NCI-H2196 (cell line): ENCODE measurements at regions not wholly inside any gene's neighbourhood (a gene's known extent, or its start where the extent isn't known, plus 50 kb on each side); places are given as distances from the start of the nearest gene placed in this dataset.

Source experiments
- DNase-seq: peaks from one replicate; lab custom pipeline; 2025; ENCODE audit not compliant: unreplicated experiment; lab: John Stamatoyannopoulos, UW

- no peak for DNase-seq
Measured at GRCh38 chr14:97539884-97540283, 742.7 kb downstream of the VRK1 start.

GRCh38 chr14:97543221-97543620, 746.0 kb downstream of the VRK1 start:
- no peak for DNase-seq

GRCh38 chr14:97543816-97544215, 746.6 kb downstream of the VRK1 start:
- DNase-seq, result no peak

GRCh38 chr14:97544571-97544970, 747.4 kb downstream of the VRK1 start:
- DNase-seq, result no peak

- no peak for DNase-seq
Measured at GRCh38 chr14:97546491-97547230, 749.5 kb downstream of the VRK1 start.

- no peak for DNase-seq
Measured at GRCh38 chr14:97550463-97550862, 753.3 kb downstream of the VRK1 start.

GRCh38 chr14:97554597-97554996, 757.4 kb downstream of the VRK1 start:
- no peak for DNase-seq

- no peak for DNase-seq
Measured at GRCh38 chr14:97564334-97564733, 767.2 kb downstream of the VRK1 start.

GRCh38 chr14:97571201-97571600, 774.0 kb downstream of the VRK1 start:
- DNase-seq, result no peak

- DNase-seq, result no peak
Measured at GRCh38 chr14:97571866-97572555, 774.8 kb downstream of the VRK1 start.

- no peak for DNase-seq
Measured at GRCh38 chr14:97572583-97573458, 775.6 kb downstream of the VRK1 start.

GRCh38 chr14:97575677-97576076, 778.5 kb downstream of the VRK1 start:
- DNase-seq, result no peak

GRCh38 chr14:97578982-97579548, 781.9 kb downstream of the VRK1 start:
- DNase-seq, result no peak

- DNase-seq, result no peak
Measured at GRCh38 chr14:97581016-97581415, 783.8 kb downstream of the VRK1 start.

GRCh38 chr14:97582022-97582421, 784.8 kb downstream of the VRK1 start:
- DNase-seq, result no peak

- no peak for DNase-seq
Measured at GRCh38 chr14:97584528-97584927, 787.3 kb downstream of the VRK1 start.

GRCh38 chr14:97592341-97592980, 795.3 kb downstream of the VRK1 start:
- DNase-seq, result no peak

GRCh38 chr14:97594306-97594705, 797.1 kb downstream of the VRK1 start:
- DNase-seq, result no peak

- no peak for DNase-seq
Measured at GRCh38 chr14:97602438-97603117, 805.4 kb downstream of the VRK1 start.

- DNase-seq, result no peak
Measured at GRCh38 chr14:97603201-97603600, 806.0 kb downstream of the VRK1 start.
